K562 (cell line): ENCODE measurements at regions not wholly inside any gene's neighbourhood (a gene's known extent, or its start where the extent isn't known, plus 50 kb on each side); places are given as distances from the start of the nearest gene placed in this dataset.
"Not testable (repeated sequence)": the region's sequence is repeated elsewhere in the genome, so short reads cannot be mapped to it uniquely, and the experiment has no call there.

ENCODE experiments used
- ATAC-seq: fragments of 200-7000 bp; cut with Tn5 transposase; 3 replicates; pipeline ENCODE4 v1.9.1; 2020; ENCODE audit warnings: moderate library complexity
- BruUV-seq: library from RNA; stranded (reverse); fragments of 400-500 nt; replicated peaks from 2 replicates; lab custom pipeline; 2021; lab: Mats Ljungman, UMichigan
- CTCF ChIA-PET: fragments of 300-600 bp; formaldehyde crosslinking; extraction: SDS; loops from one replicate; lab custom pipeline; 2021; ENCODE audit warnings: low intra/inter-chr PET ratio; lab: Yijun Ruan, JAX
- POLR2A ChIA-PET: fragments of 300-600, 350-650 bp; sonication (Branson Sonifier 250); formaldehyde crosslinking; extraction: SDS; loops from one replicate; lab custom pipeline; 2021; ENCODE audit warnings: antibody characterized with exemption, inconsistent platforms; lab: Yijun Ruan, JAX
- DNase-seq, 4 experiments: peaks; one replicate each; pipeline versions ENCODE4 v3.0.0 to v3.0.0-alpha.2; 2011 to 2018; ENCODE audit warnings: low spot score in 3 of 4, mixed read lengths in 3 of 4; ENCODE audit errors: extremely low read depth in 1 of 4
- FAIRE-seq: peaks from 2 replicates; lab custom pipeline; 2011; peaks lifted over from hg19 to GRCh38; lab: Jason Lieb, UNC
- H2AFZ ChIP-seq: 2 replicates; pipeline ENCODE4 v1.6.0; 2011; ENCODE audit warnings: low read depth, low read length, control low read depth, inconsistent platforms
- H3K27ac ChIP-seq: fragments of 200-600 bp; 3 replicates; pipeline ENCODE4 v1.8.0; 2011; ENCODE audit warnings: low read depth, mild to moderate bottlenecking, control low read depth, inconsistent platforms, low read length, moderate library complexity, mixed read lengths; ENCODE audit errors: extremely low read depth
- H3K27me3 ChIP-seq, 2 experiments: fragments of 300-600 bp in 1 of 2; 2 replicates in 1 of 2; 3 replicates in 1 of 2; pipeline versions ENCODE4 v1.6.0 to v1.8.0; 2011; ENCODE audit warnings: inconsistent platforms in 2 of 2, low read length in 2 of 2, mild to moderate bottlenecking in 1 of 2, mixed read lengths in 1 of 2, moderate library complexity in 1 of 2; ENCODE audit not compliant: control insufficient read depth in 2 of 2, insufficient read depth in 2 of 2
- H3K36me3 ChIP-seq: fragments of 300-600 bp; 3 replicates; pipeline ENCODE4 v1.8.0; 2011; ENCODE audit warnings: mild to moderate bottlenecking, low read length, inconsistent platforms; ENCODE audit not compliant: control insufficient read depth, insufficient read depth
- H3K4me1 ChIP-seq, 2 experiments: fragments of 200-600 bp in 1 of 2; replicated peaks in 1 of 2; 2 replicates in 1 of 2; 3 replicates in 1 of 2; pipeline versions ENCODE4 v1.5.1 to v1.8.0; 2011; ENCODE audit warnings: inconsistent platforms in 2 of 2, low read length in 2 of 2, mild to moderate bottlenecking in 1 of 2, mixed read lengths in 1 of 2, moderate library complexity in 1 of 2; ENCODE audit not compliant: control insufficient read depth in 2 of 2, insufficient read depth in 2 of 2
- H3K4me2 ChIP-seq: 2 replicates; pipeline ENCODE4 v1.6.1; 2011; ENCODE audit warnings: low read length, control low read depth, inconsistent platforms, mixed read lengths; ENCODE audit not compliant: insufficient read depth
- H3K4me3 ChIP-seq: fragments of 200-600 bp; sonication (generic), shearing (Covaris generic); 2 replicates; pipeline ENCODE4 v1.5.1; 2016; ENCODE audit warnings: control low read depth, inconsistent platforms
- H3K79me2 ChIP-seq: fragments of 200-600 bp; 3 replicates; pipeline ENCODE4 v1.8.0; 2011; ENCODE audit warnings: low read length, inconsistent platforms; ENCODE audit not compliant: control insufficient read depth, insufficient read depth
- H3K9ac ChIP-seq, 2 experiments: 2 replicates each; pipeline versions ENCODE4 v1.6.0 to v1.6.1; 2011; ENCODE audit warnings: low read depth in 2 of 2, low read length in 2 of 2, control low read depth in 1 of 2, inconsistent platforms in 1 of 2, mild to moderate bottlenecking in 1 of 2, mixed read lengths in 1 of 2; ENCODE audit not compliant: insufficient read depth in 1 of 2
- H3K9me1 ChIP-seq: one replicate; pipeline ENCODE4 v1.6.0; 2011; ENCODE audit warnings: inconsistent platforms, mild to moderate bottlenecking, low read length, moderate library complexity; ENCODE audit not compliant: control insufficient read depth, insufficient read depth
- H3K9me3 ChIP-seq: replicated peaks from 2 replicates; pipeline ENCODE4 v1.5.1; 2011; ENCODE audit warnings: low read depth, low read length, inconsistent platforms; ENCODE audit not compliant: control insufficient read depth, insufficient read depth
- H4K20me1 ChIP-seq: replicated peaks from 2 replicates; pipeline ENCODE4 v1.6.1; 2011; ENCODE audit warnings: low read length, inconsistent platforms, mixed read lengths; ENCODE audit not compliant: control insufficient read depth, insufficient read depth
- WGBS: fragments of 100-300 bp; shearing (Covaris generic); methylation state at CpG from one replicate; pipeline ENCODE4 v1.1.6; 2016; ENCODE audit warnings: low coverage, mixed read lengths; ENCODE audit not compliant: insufficient coverage; ENCODE audit errors: missing lambda C conversion rate; 5-methylcytosine and 5-hydroxymethylcytosine counted together
- in situ Hi-C: fragments of 300-500 bp; cut with MboI; formaldehyde crosslinking; loops from 4 replicates; pipeline ENCODE4 v1.15.0; 2018; ENCODE audit warnings: inconsistent platforms, mixed read lengths
- intact Hi-C: fragments of 100-400 bp; cut with micrococcal nuclease; formaldehyde crosslinking; loops from 2 replicates; pipeline ENCODE4 v1.14.2; 2022

GRCh38 chr2:87420954-87421353, 326.9 kb upstream of the PLGLB2 start:
- WGBS: no CpG with 5 or more reads among the region's 4 CpGs
- H2AFZ ChIP-seq, intact Hi-C loops, H3K9me1 ChIP-seq, H3K9me3 ChIP-seq, CTCF ChIA-PET, in situ Hi-C loops, H3K79me2 ChIP-seq, POLR2A ChIA-PET, H3K27me3 ChIP-seq, BruUV-seq, H3K27ac ChIP-seq, H3K4me2 ChIP-seq, H3K4me1 ChIP-seq, H3K4me3 ChIP-seq, H3K9ac ChIP-seq, FAIRE-seq, H3K36me3 ChIP-seq, H4K20me1 ChIP-seq, DNase-seq, ATAC-seq: not testable (repeated sequence)

- DNase-seq, H2AFZ ChIP-seq, H3K79me2 ChIP-seq, H3K4me2 ChIP-seq, H3K27ac ChIP-seq, H3K27me3 ChIP-seq, intact Hi-C loops, H4K20me1 ChIP-seq, H3K4me1 ChIP-seq, POLR2A ChIA-PET, in situ Hi-C loops, BruUV-seq, H3K9ac ChIP-seq, H3K36me3 ChIP-seq, H3K4me3 ChIP-seq, CTCF ChIA-PET, H3K9me1 ChIP-seq, FAIRE-seq, H3K9me3 ChIP-seq, ATAC-seq: not testable (repeated sequence)
- WGBS: 0% methylated on average over 5 of the region's 7 CpGs
These were observed 323.8 kb upstream of the PLGLB2 start for GRCh38 chr2:87423796-87424762.

GRCh38 chr2:87424763-87425154, 323.1 kb upstream of the PLGLB2 start:
- H3K79me2 ChIP-seq, H3K36me3 ChIP-seq, H3K4me3 ChIP-seq, H3K27ac ChIP-seq, H3K4me2 ChIP-seq, POLR2A ChIA-PET, ATAC-seq, H3K4me1 ChIP-seq, BruUV-seq, H3K27me3 ChIP-seq, DNase-seq, intact Hi-C loops, CTCF ChIA-PET, H3K9me1 ChIP-seq, H3K9me3 ChIP-seq, H2AFZ ChIP-seq, in situ Hi-C loops, FAIRE-seq, H3K9ac ChIP-seq, H4K20me1 ChIP-seq: not testable (repeated sequence)
- WGBS: no CpG with 5 or more reads among the region's 1 CpG

DNA sequence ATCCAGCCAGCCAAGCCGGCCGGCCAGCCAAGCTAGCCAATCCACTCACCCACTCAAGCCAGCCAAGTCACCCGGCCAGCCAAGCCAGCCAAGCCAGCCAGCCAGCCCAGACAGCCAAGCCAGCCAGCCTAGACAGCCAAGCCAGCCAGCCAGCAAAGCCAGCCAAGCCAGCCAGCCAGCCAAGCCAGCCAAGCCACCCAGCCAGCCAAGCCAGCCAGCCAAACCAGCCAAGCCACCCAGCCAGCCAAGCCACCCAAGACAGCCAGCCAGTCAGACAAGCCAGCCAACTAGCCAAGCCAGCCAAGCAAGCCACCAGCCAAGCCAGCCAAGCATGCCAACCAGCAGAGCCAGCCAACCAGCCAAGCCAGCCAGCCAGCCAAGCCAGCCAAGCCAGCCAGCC, 322.7 kb upstream of the PLGLB2 start:
- H3K4me2 ChIP-seq, H4K20me1 ChIP-seq, intact Hi-C loops, CTCF ChIA-PET, ATAC-seq, H3K36me3 ChIP-seq, FAIRE-seq, H3K4me3 ChIP-seq, BruUV-seq, H3K9me1 ChIP-seq, H3K9ac ChIP-seq, in situ Hi-C loops, H3K79me2 ChIP-seq, H3K9me3 ChIP-seq, H3K27ac ChIP-seq, H3K4me1 ChIP-seq, H2AFZ ChIP-seq, H3K27me3 ChIP-seq, DNase-seq, POLR2A ChIA-PET: not testable (repeated sequence)
- WGBS: 0% methylated on average over 3 of the region's 3 CpGs
